PC-3 (cell line): ENCODE measurements at regions not wholly inside any gene's neighbourhood (a gene's known extent, or its start where the extent isn't known, plus 50 kb on each side); places are given as distances from the start of the nearest gene placed in this dataset.

ENCODE experiments used
- EZH2 ChIP-seq: fragments of 300-600 bp; sonication (generic); IDR thresholded peaks from one replicate; pipeline ENCODE4 v1.6.1; 2017; ENCODE audit warnings: antibody characterized with exemption, mild to moderate bottlenecking, low read length; ENCODE audit not compliant: unreplicated experiment
- TF ChIP-seq, protein P1 (sequence below): fragments of 300-600 bp; sonication (generic); conservative IDR thresholded peaks from 2 replicates; pipeline ENCODE4 v1.5.1; 2017; ENCODE audit warnings: antibody characterized with exemption, low read depth, mild to moderate bottlenecking, low read length

DNA sequence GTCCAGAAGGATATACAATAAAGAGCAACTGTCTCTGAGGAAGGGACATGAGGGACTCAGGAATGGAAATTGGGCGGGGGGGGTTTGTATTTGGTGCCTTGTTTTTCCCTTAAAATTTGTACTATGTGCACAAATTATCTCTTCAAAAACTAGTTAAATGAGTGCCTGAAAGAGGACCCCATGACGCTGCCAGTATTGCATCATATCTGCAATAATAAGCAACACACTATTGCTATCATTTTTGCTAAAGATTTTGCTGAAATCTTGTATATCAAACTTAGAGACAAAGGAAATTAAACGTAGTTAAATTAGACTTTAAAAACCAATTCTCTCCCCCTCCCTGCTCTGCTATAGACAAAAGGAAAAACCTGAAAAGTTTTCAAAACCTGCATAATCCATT is 89.7 kb upstream of the SLC30A5 start:
- TF ChIP-seq, protein P1, sequence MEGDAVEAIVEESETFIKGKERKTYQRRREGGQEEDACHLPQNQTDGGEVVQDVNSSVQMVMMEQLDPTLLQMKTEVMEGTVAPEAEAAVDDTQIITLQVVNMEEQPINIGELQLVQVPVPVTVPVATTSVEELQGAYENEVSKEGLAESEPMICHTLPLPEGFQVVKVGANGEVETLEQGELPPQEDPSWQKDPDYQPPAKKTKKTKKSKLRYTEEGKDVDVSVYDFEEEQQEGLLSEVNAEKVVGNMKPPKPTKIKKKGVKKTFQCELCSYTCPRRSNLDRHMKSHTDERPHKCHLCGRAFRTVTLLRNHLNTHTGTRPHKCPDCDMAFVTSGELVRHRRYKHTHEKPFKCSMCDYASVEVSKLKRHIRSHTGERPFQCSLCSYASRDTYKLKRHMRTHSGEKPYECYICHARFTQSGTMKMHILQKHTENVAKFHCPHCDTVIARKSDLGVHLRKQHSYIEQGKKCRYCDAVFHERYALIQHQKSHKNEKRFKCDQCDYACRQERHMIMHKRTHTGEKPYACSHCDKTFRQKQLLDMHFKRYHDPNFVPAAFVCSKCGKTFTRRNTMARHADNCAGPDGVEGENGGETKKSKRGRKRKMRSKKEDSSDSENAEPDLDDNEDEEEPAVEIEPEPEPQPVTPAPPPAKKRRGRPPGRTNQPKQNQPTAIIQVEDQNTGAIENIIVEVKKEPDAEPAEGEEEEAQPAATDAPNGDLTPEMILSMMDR, result no peak
- no peak for TF ChIP-seq EZH2
